ENCODE measurements at regions not wholly inside any gene's neighbourhood (a gene's known extent, or its start where the extent isn't known, plus 50 kb on each side); places are given as distances from the start of the nearest gene placed in this dataset.

- no peak overlapping the region for H3K4me3 Mint-ChIP-seq
Measured at GRCh38 chr20:60725311-60725906, 526.7 kb upstream of the CDH4 start.

GRCh38 chr20:60727425-60727824 is 524.6 kb upstream of the CDH4 start:
- peaks cover 3 to 10% of the 10 kb centered on the region in 2 donors for H3K9me3 Mint-ChIP-seq
- no peak overlapping the region for H3K4me3 Mint-ChIP-seq
- H3K27ac Mint-ChIP-seq, result no peak overlapping the region
- no peaks in the 10 kb centered on the region for H3K4me1 Mint-ChIP-seq
- no peaks in the 10 kb centered on the region for H3K36me3 Mint-ChIP-seq
- DNase-seq (no peak), ATAC-seq (replicated peaks) (no peak)
- H3K27me3 Mint-ChIP-seq, result no peaks in the 10 kb centered on the region

More at GRCh38 chr20:60725311-60725906, 526.7 kb upstream of the CDH4 start:
- Mint-ChIP-seq H3K4me1 (no peaks in the 10 kb centered on the region), H3K27me3 (peaks cover 0 to 4% of the 10 kb centered on the region in 2 donors), H3K27ac (no peak overlapping the region), H3K36me3 (no peaks in the 10 kb centered on the region), H3K9me3 (peaks cover 3 to 10% of the 10 kb centered on the region in 2 donors)
- no peak for ATAC-seq (replicated peaks)
- no peak for DNase-seq

GRCh38 chr20:60728705-60729104 is 523.4 kb upstream of the CDH4 start:
- no peak overlapping the region for H3K4me3 Mint-ChIP-seq
- H3K27ac Mint-ChIP-seq, result no peak overlapping the region
- peaks cover 3 to 10% of the 10 kb centered on the region in 2 donors for H3K9me3 Mint-ChIP-seq
- no peaks in the 10 kb centered on the region for H3K4me1 Mint-ChIP-seq
- no peaks in the 10 kb centered on the region for H3K27me3 Mint-ChIP-seq
- ATAC-seq (replicated peaks) (no peak), DNase-seq (no peak)
- no peaks in the 10 kb centered on the region for H3K36me3 Mint-ChIP-seq

- H3K9me3 Mint-ChIP-seq, result peaks cover 3 to 10% of the 10 kb centered on the region in 2 donors
- no peak for DNase-seq
- H3K27me3 Mint-ChIP-seq, result no peaks in the 10 kb centered on the region
- no peak for ATAC-seq (replicated peaks)
- no peak overlapping the region for H3K27ac Mint-ChIP-seq
- no peak overlapping the region for H3K4me3 Mint-ChIP-seq
- no peaks in the 10 kb centered on the region for H3K4me1 Mint-ChIP-seq
- H3K36me3 Mint-ChIP-seq, result no peaks in the 10 kb centered on the region
Measured at GRCh38 chr20:60729135-60729900, 522.7 kb upstream of the CDH4 start.

- Mint-ChIP-seq H3K4me1 (no peaks in the 10 kb centered on the region), H3K36me3 (no peaks in the 10 kb centered on the region), H3K27ac (no peak overlapping the region), H3K9me3 (peaks cover 3 to 6% of the 10 kb centered on the region in 2 donors), H3K4me3 (no peak overlapping the region), H3K27me3 (no peaks in the 10 kb centered on the region)
- DNase-seq (no peak), ATAC-seq (replicated peaks) (no peak)
Measured at GRCh38 chr20:60732322-60732721, 519.7 kb upstream of the CDH4 start.

GRCh38 chr20:60748086-60748485 is 504.0 kb upstream of the CDH4 start:
- Mint-ChIP-seq H3K27me3 (no peaks in the 10 kb centered on the region), H3K27ac (no peak overlapping the region), H3K4me1 (no peaks in the 10 kb centered on the region), H3K36me3 (no peaks in the 10 kb centered on the region), H3K9me3 (peaks cover 3 to 8% of the 10 kb centered on the region in 2 donors), H3K4me3 (no peak overlapping the region)
- ATAC-seq (replicated peaks), result no peak
- DNase-seq, result no peak

- no peak for DNase-seq
Measured at GRCh38 chr20:60749804-60750602, 502.1 kb upstream of the CDH4 start.

DNA sequence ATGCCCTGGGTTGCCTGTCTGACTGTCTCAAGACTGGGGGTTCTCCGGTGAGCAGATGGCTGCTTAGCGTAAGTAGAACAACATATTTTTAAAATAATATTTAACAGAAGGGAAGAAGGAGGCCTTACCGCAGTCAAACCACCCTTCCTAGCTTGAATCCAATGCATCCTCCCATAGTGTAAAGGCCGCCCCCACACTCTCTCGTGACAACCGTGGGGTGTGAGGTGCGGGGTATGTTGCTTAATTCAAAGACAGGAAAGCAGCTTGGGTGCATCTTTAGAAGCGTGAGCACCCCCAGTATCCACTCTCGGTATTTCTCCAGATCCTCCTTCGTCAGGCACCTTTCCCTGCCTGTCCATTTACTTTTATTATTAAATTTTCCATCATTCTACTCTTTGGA is 501.2 kb upstream of the CDH4 start:
- no peak overlapping the region for H3K4me3 Mint-ChIP-seq
- no peak for DNase-seq
- ATAC-seq (replicated peaks), result no peak
- H3K27me3 Mint-ChIP-seq, result no peaks in the 10 kb centered on the region
- H3K36me3 Mint-ChIP-seq, result no peaks in the 10 kb centered on the region
- H3K27ac Mint-ChIP-seq, result no peak overlapping the region
- peaks cover 3 to 4% of the 10 kb centered on the region in 2 donors for H3K9me3 Mint-ChIP-seq
- no peaks in the 10 kb centered on the region for H3K4me1 Mint-ChIP-seq

More at GRCh38 chr20:60749804-60750602, 502.1 kb upstream of the CDH4 start:
- H3K36me3 Mint-ChIP-seq, result no peaks in the 10 kb centered on the region
- H3K4me1 Mint-ChIP-seq, result no peaks in the 10 kb centered on the region
- peaks cover 3 to 8% of the 10 kb centered on the region in 2 donors for H3K9me3 Mint-ChIP-seq
- H3K27me3 Mint-ChIP-seq, result no peaks in the 10 kb centered on the region
- ATAC-seq (replicated peaks), result no peak
- no peak overlapping the region for H3K4me3 Mint-ChIP-seq
- H3K27ac Mint-ChIP-seq, result no peak overlapping the region

GRCh38 chr20:60751826-60752225 is 500.2 kb upstream of the CDH4 start:
- no peaks in the 10 kb centered on the region for H3K4me1 Mint-ChIP-seq
- peaks cover 3 to 4% of the 10 kb centered on the region in 2 donors for H3K9me3 Mint-ChIP-seq
- ATAC-seq (replicated peaks) (no peak), DNase-seq (no peak)
- H3K27ac Mint-ChIP-seq, result no peak overlapping the region
- no peaks in the 10 kb centered on the region for H3K36me3 Mint-ChIP-seq
- no peaks in the 10 kb centered on the region for H3K27me3 Mint-ChIP-seq
- H3K4me3 Mint-ChIP-seq, result no peak overlapping the region

DNA sequence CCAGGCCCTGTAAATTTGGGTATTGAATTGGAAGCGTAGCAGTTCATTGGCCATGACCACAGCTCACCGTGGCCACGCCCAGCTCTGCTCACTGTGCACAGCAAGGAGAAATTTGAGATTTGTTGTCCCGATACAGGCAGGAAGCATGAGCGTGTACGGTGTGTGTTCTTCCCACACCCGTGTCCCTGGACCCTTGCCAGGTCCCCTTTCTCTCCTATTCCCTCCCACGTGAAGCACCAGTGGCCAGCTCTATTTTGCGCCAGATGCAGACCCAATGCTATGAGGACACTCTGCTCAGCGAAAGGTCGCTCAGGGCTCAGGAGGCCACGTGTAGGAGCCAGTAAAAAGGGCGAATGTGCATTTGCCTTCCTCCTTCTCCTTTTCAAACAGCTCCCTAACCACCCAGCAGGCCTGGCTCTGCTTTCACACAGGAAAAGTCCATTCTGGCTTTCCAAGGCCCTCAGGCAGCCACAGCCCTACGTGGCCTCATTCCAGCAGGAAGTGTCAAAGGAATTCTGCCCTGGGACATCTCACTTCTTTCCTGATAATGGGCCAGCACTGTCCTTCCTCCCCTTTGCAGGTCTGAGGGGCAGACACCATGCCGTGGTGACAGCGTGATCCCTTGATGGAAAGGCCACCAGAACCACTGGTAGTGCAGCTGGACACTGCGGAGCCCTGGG is 499.2 kb upstream of the CDH4 start:
- no peaks in the 10 kb centered on the region for H3K4me1 Mint-ChIP-seq
- no peak overlapping the region for H3K4me3 Mint-ChIP-seq
- no peaks in the 10 kb centered on the region for H3K27me3 Mint-ChIP-seq
- peaks cover 3 to 4% of the 10 kb centered on the region in 2 donors for H3K9me3 Mint-ChIP-seq
- DNase-seq, result no peak
- H3K36me3 Mint-ChIP-seq, result no peaks in the 10 kb centered on the region
- H3K27ac Mint-ChIP-seq, result no peak overlapping the region
- ATAC-seq (replicated peaks), result no peak

- no peak overlapping the region for H3K4me3 Mint-ChIP-seq
- H3K27me3 Mint-ChIP-seq, result no peaks in the 10 kb centered on the region
- H3K9me3 Mint-ChIP-seq, result peaks cover 0 to 3% of the 10 kb centered on the region in 2 donors
- no peak for DNase-seq
- no peak overlapping the region for H3K27ac Mint-ChIP-seq
- H3K4me1 Mint-ChIP-seq, result no peaks in the 10 kb centered on the region
- no peaks in the 10 kb centered on the region for H3K36me3 Mint-ChIP-seq
- ATAC-seq (replicated peaks), result no peak
Measured at GRCh38 chr20:60754856-60755255, 497.2 kb upstream of the CDH4 start.

DNA sequence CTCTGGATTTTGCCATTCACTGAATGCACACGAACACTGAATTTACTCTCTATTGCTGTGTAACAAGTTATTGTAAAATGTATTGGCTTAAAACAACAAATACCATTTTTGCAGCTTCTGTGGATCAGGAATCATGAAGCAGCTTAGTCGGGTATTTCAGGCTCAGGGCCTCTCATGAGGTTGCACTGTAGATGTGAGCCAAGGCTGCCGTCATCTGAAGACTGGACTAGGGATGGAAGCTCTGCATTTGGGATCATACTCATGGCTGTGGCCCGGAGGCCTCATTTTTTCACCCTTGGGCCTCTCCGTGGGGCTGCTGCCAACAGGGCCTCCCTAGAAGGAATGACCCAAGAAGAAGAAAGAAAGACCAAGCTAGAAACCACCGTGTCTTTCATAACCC is 492.4 kb upstream of the CDH4 start:
- Mint-ChIP-seq H3K36me3 (no peaks in the 10 kb centered on the region), H3K27ac (no peak overlapping the region), H3K4me1 (no peaks in the 10 kb centered on the region), H3K9me3 (no peaks in the 10 kb centered on the region), H3K4me3 (no peak overlapping the region), H3K27me3 (no peaks in the 10 kb centered on the region)
- DNase-seq (no peak), ATAC-seq (replicated peaks) (no peak)

GRCh38 chr20:60760256-60761000 is 491.6 kb upstream of the CDH4 start:
- H3K27ac Mint-ChIP-seq, result no peak overlapping the region
- no peak for ATAC-seq (replicated peaks)

GRCh38 chr20:60761056-60761455 is 491.0 kb upstream of the CDH4 start:
- H3K4me3 Mint-ChIP-seq, result no peak overlapping the region
- ATAC-seq (replicated peaks) (no peak), DNase-seq (no peak)
- no peaks in the 10 kb centered on the region for H3K36me3 Mint-ChIP-seq
- H3K4me1 Mint-ChIP-seq, result no peaks in the 10 kb centered on the region
- no peaks in the 10 kb centered on the region for H3K27me3 Mint-ChIP-seq
- H3K27ac Mint-ChIP-seq, result no peak overlapping the region
- no peaks in the 10 kb centered on the region for H3K9me3 Mint-ChIP-seq

More at GRCh38 chr20:60760256-60761000, 491.6 kb upstream of the CDH4 start:
- no peak overlapping the region for H3K4me3 Mint-ChIP-seq
- H3K27me3 Mint-ChIP-seq, result no peaks in the 10 kb centered on the region
- H3K9me3 Mint-ChIP-seq, result no peaks in the 10 kb centered on the region
- H3K4me1 Mint-ChIP-seq, result no peaks in the 10 kb centered on the region
- no peaks in the 10 kb centered on the region for H3K36me3 Mint-ChIP-seq
- no peak for DNase-seq

Measured in stimulated activated naive B cell treated with anti-CD40 and anti-IgM and Interleukin-4, amounts not matched to agents 10 μg/mL and 1 μg/mL and 100 μg/mL, for 72 hours (primary cell).